GM10248 (cell line): ENCODE measurements at regions not wholly inside any gene's neighbourhood (a gene's known extent, or its start where the extent isn't known, plus 50 kb on each side); places are given as distances from the start of the nearest gene placed in this dataset.

ENCODE experiments used
- CTCF ChIA-PET: fragments of 300-600 bp; sonication (Branson Sonifier 250); formaldehyde crosslinking; extraction: SDS; loops from one replicate; lab custom pipeline; 2021; ENCODE audit warnings: antibody characterized with exemption; lab: Yijun Ruan, JAX
- POLR2A ChIA-PET: fragments of 350-650 bp; sonication (Branson Sonifier 250); formaldehyde crosslinking; extraction: SDS; loops from one replicate; lab custom pipeline; 2020; ENCODE audit warnings: antibody characterized with exemption; lab: Yijun Ruan, JAX
- DNase-seq: peaks from one replicate; pipeline ENCODE4 v3.0.0; 2012; ENCODE audit errors: extremely low spot score
- CTCF ChIP-seq: IDR thresholded peaks from 2 replicates; pipeline ENCODE4 v1.5.1; 2012; ENCODE audit warnings: mild to moderate bottlenecking, low read depth; ENCODE audit errors: extremely low read depth, missing control alignments, control extremely low read depth

GRCh38 chr13:89857502-89857901, 1490.0 kb upstream of the MIR17HG start:
- POLR2A ChIA-PET, result no interaction called here
- CTCF ChIA-PET, result interaction anchor here (1.1 kb wide), 1 partner anchor 20 kb away, joined by 3 read pairs; no protein-coding TSS in a partner anchor
- TF ChIP-seq CTCF, result no peak
- DNase-seq, result no peak

GRCh38 chr13:89862011-89862690, 1485.3 kb upstream of the MIR17HG start:
- TF ChIP-seq CTCF, result no peak
- ChIA-PET POLR2A (no interaction called here), CTCF (interaction anchor here (1.2 kb wide), 1 partner anchor 16 kb away, joined by 3 read pairs; no protein-coding TSS in a partner anchor)
- DNase-seq, result no peak

- ChIA-PET CTCF (no interaction called here), POLR2A (no interaction called here)
- DNase-seq, result no peak
- no peak for TF ChIP-seq CTCF
These were observed 1484.8 kb upstream of the MIR17HG start for GRCh38 chr13:89862691-89863036.

GRCh38 chr13:89865164-89866064, 1482.1 kb upstream of the MIR17HG start:
- ChIA-PET CTCF (interaction anchor here (1.3 kb wide), 1 partner anchor 12 kb away, joined by 3 read pairs; no protein-coding TSS in a partner anchor), POLR2A (no interaction called here)
- no peak for TF ChIP-seq CTCF
- DNase-seq, result no peak

GRCh38 chr13:89869312-89869711, 1478.2 kb upstream of the MIR17HG start:
- POLR2A ChIA-PET, result no interaction called here
- DNase-seq, result no peak

More at GRCh38 chr13:89869312-89869711, 1478.2 kb upstream of the MIR17HG start:
- TF ChIP-seq CTCF, result no peak
- CTCF ChIA-PET, result no interaction called here
